ENCODE measurements at regions not wholly inside any gene's neighbourhood (a gene's known extent, or its start where the extent isn't known, plus 50 kb on each side); places are given as distances from the start of the nearest gene placed in this dataset.

DNA sequence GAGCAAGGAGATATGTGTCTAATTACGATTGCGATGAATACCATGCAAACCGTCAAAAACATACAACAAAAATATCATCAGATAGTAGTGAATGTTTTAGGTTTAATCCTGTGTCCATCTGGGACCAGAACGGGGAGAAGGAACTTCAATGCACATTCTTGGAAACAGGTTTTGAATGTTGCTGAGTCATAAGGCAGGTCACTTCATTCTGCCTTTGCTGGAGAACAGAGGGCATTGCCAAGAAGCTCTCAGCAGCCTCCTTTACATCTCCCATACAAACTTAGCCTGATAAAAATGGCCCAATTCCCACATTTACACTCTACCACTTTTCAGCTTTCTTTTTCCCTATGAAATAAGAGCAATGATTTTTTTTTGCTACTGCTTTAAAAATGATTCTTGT, 78.0 kb upstream of the KCNJ6 start:
- TF ChIP-seq, protein P1, sequence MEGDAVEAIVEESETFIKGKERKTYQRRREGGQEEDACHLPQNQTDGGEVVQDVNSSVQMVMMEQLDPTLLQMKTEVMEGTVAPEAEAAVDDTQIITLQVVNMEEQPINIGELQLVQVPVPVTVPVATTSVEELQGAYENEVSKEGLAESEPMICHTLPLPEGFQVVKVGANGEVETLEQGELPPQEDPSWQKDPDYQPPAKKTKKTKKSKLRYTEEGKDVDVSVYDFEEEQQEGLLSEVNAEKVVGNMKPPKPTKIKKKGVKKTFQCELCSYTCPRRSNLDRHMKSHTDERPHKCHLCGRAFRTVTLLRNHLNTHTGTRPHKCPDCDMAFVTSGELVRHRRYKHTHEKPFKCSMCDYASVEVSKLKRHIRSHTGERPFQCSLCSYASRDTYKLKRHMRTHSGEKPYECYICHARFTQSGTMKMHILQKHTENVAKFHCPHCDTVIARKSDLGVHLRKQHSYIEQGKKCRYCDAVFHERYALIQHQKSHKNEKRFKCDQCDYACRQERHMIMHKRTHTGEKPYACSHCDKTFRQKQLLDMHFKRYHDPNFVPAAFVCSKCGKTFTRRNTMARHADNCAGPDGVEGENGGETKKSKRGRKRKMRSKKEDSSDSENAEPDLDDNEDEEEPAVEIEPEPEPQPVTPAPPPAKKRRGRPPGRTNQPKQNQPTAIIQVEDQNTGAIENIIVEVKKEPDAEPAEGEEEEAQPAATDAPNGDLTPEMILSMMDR (IDR thresholded peaks at IDR 0.05), result no peak
- TF ChIP-seq POLR2A (IDR thresholded peaks at IDR 0.05), result no peak

Data from stomach (tissue), 4 donors.